GM12878 (cell line): ENCODE measurements at regions not wholly inside any gene's neighbourhood (a gene's known extent, or its start where the extent isn't known, plus 50 kb on each side); places are given as distances from the start of the nearest gene placed in this dataset.

Experiments
- ATAC-seq: fragments of 200-7000 bp; cut with Tn5 transposase; 3 replicates; pipeline ENCODE4 v1.9.1; 2020; ENCODE audit warnings: mild to moderate bottlenecking, moderate library complexity
- BruUV-seq: library from RNA; stranded (reverse); fragments of 400-500 nt; replicated peaks from 2 replicates; lab custom pipeline; 2021; lab: Mats Ljungman, UMichigan
- CTCF ChIA-PET: fragments of 300-600 bp; sonication (Branson Sonifier 250); formaldehyde crosslinking; extraction: SDS; loops from one replicate; lab custom pipeline; 2021; ENCODE audit warnings: inconsistent platforms; lab: Yijun Ruan, JAX
- POLR2A ChIA-PET: fragments of 350-600 bp; formaldehyde crosslinking; extraction: SDS; loops from one replicate; lab custom pipeline; 2021; ENCODE audit warnings: inconsistent platforms; lab: Charles Lee
- RAD21 ChIA-PET: fragments of 300-600 bp; sonication (Branson Sonifier 250); formaldehyde crosslinking; loops from one replicate; lab custom pipeline; 2023; ENCODE audit warnings: antibody characterized with exemption; ENCODE audit not compliant: unreplicated experiment; lab: Charles Lee
- SMC1A ChIA-PET: fragments of 300-600 bp; sonication (Branson Sonifier 250); formaldehyde crosslinking; loops from one replicate; lab custom pipeline; 2023; ENCODE audit not compliant: unreplicated experiment, uncharacterized antibody; lab: Charles Lee
- DNase-seq: peaks from one replicate; pipeline ENCODE4 v3.0.0-alpha.2; 2011; ENCODE audit warnings: low read depth, low spot score
- FAIRE-seq: peaks from 3 replicates; lab custom pipeline; 2011; peaks lifted over from hg19 to GRCh38; lab: Jason Lieb, UNC
- H2AFZ ChIP-seq: 2 replicates; pipeline ENCODE4 v1.6.0; 2011; ENCODE audit warnings: low read depth, low read length, control low read depth; ENCODE audit not compliant: control insufficient read depth
- H3K27ac ChIP-seq: 2 replicates; pipeline ENCODE4 v1.5.1; 2011; ENCODE audit warnings: control low read depth; ENCODE audit not compliant: control insufficient read depth, insufficient read depth
- H3K27me3 ChIP-seq, 2 experiments: replicated peaks in 1 of 2; 2 replicates each; pipeline versions ENCODE4 v1.6.0 to v1.6.1; 2011; ENCODE audit warnings: low read length in 1 of 2; ENCODE audit not compliant: control insufficient read depth in 2 of 2, insufficient read depth in 2 of 2
- H3K36me3 ChIP-seq, 2 experiments: 2 replicates each; pipeline ENCODE4 v1.5.1; 2011; ENCODE audit warnings: low read length in 1 of 2; ENCODE audit not compliant: control insufficient read depth in 2 of 2, insufficient read depth in 2 of 2
- H3K4me1 ChIP-seq: 2 replicates; pipeline ENCODE4 v1.6.1; 2011; ENCODE audit warnings: mild to moderate bottlenecking, low read length, moderate library complexity, mixed read lengths; ENCODE audit not compliant: control insufficient read depth, insufficient read depth
- H3K4me2 ChIP-seq: 2 replicates; pipeline ENCODE4 v1.6.0; 2011; ENCODE audit warnings: control low read depth; ENCODE audit not compliant: control insufficient read depth, insufficient read depth
- H3K4me3 ChIP-seq: fragments of 200-600 bp; sonication (generic); 2 replicates; pipeline ENCODE4 v1.5.1; 2016
- H3K79me2 ChIP-seq: 2 replicates; pipeline ENCODE4 v1.6.0; 2011; ENCODE audit warnings: low read length; ENCODE audit not compliant: control insufficient read depth, insufficient read depth
- H3K9ac ChIP-seq: 2 replicates; pipeline ENCODE4 v1.8.0; 2011; ENCODE audit warnings: low read length, control low read depth, mixed read lengths; ENCODE audit not compliant: control insufficient read depth, insufficient read depth
- H3K9me3 ChIP-seq: replicated peaks from 3 replicates; pipeline ENCODE4 v1.5.1; 2011; ENCODE audit warnings: mild to moderate bottlenecking, low read length; ENCODE audit not compliant: control insufficient read depth, insufficient read depth
- H4K20me1 ChIP-seq: 2 replicates; pipeline ENCODE4 v1.6.0; 2011; ENCODE audit not compliant: control insufficient read depth, insufficient read depth
- BMI1 ChIP-seq: fragments of 450-650 bp; IDR thresholded peaks from 2 replicates; pipeline ENCODE4 v1.6.1; 2016; ENCODE audit warnings: mild to moderate bottlenecking, moderate library complexity, borderline replicate concordance
- MYC ChIP-seq: IDR thresholded peaks from 2 replicates; pipeline ENCODE4 v1.6.1; 2011; ENCODE audit warnings: mild to moderate bottlenecking, low read length, moderate library complexity, inconsistent platforms; ENCODE audit not compliant: insufficient read depth, insufficient replicate concordance, insufficient read length, severe bottlenecking
- POLR2AphosphoS5 ChIP-seq: IDR thresholded peaks from 2 replicates; pipeline ENCODE4 v1.6.1; 2011; ENCODE audit warnings: mild to moderate bottlenecking, low read length, inconsistent platforms
- PRDM15 ChIP-seq: fragments of 450-650 bp; formaldehyde crosslinking; IDR thresholded peaks from 2 replicates; pipeline ENCODE4 v1.4.0; 2020; ENCODE audit warnings: mild to moderate bottlenecking, moderate library complexity
- RCOR1 ChIP-seq: conservative IDR thresholded peaks from 2 replicates; pipeline ENCODE4 v1.6.1; 2012; ENCODE audit warnings: low read depth, low read length, improper control_type of control experiment
- RUNX3 ChIP-seq: IDR thresholded peaks from 2 replicates; pipeline ENCODE4 v1.6.1; 2012; ENCODE audit warnings: low read length, inconsistent platforms
- SUPT20H ChIP-seq: IDR thresholded peaks from 2 replicates; pipeline ENCODE4 v1.6.1; 2011; ENCODE audit warnings: low read depth, mild to moderate bottlenecking, low read length, moderate library complexity, borderline replicate concordance; ENCODE audit not compliant: control insufficient read depth
- ZBTB40 ChIP-seq: fragments of 450-650 bp; IDR thresholded peaks from 2 replicates; pipeline ENCODE4 v1.6.1; 2016; ENCODE audit warnings: mild to moderate bottlenecking, moderate library complexity, borderline replicate concordance
- WGBS: methylation state at CpG from one replicate; pipeline ENCODE4 v1.1.6; 2016; ENCODE audit warnings: low lambda C conversion rate; ENCODE audit not compliant: insufficient replicate concordance, insufficient coverage; ENCODE audit errors: missing lambda C conversion rate; 5-methylcytosine and 5-hydroxymethylcytosine counted together
- in situ Hi-C: fragments of 300-500 bp; cut with MboI; formaldehyde crosslinking; loops from 9 replicates; pipeline ENCODE4 v1.14.3; 2018; ENCODE audit warnings: mixed read lengths
- intact Hi-C: fragments of 100-400 bp; cut with micrococcal nuclease; formaldehyde crosslinking; loops from one replicate; pipeline ENCODE4 v1.14.2; 2022; ENCODE audit not compliant: unreplicated experiment
- TF ChIP-seq, protein P1 (sequence below): fragments of 450-650 bp; IDR thresholded peaks from 2 replicates; pipeline ENCODE4 v1.6.1; 2017; ENCODE audit warnings: mild to moderate bottlenecking, low read depth, inconsistent platforms; ENCODE audit not compliant: poor library complexity, severe bottlenecking
- TF ChIP-seq, protein P2 (sequence below): IDR thresholded peaks from 2 replicates; pipeline ENCODE4 v1.6.1; 2011; ENCODE audit warnings: borderline replicate concordance, low read depth, mild to moderate bottlenecking, moderate library complexity, mixed read lengths, low read length; ENCODE audit not compliant: insufficient read depth; ENCODE audit errors: extremely low read length

- no peaks in the 10 kb centered on the region for H3K79me2 ChIP-seq
- BruUV-seq: no TSS peak
- CTCF ChIA-PET: interaction anchor here (0.8 to 4.1 kb wide), 19 partner anchors 10 to 1451 kb away, joined by 3 to 44 read pairs (median 5); no protein-coding TSS in a partner anchor
- intact Hi-C loops (no loop called here), in situ Hi-C loops (loop anchor here (25.0 kb wide), 1 partner anchor 437 kb away; the partner anchor contains the start of genes BRIX1 and RAD1)
- H3K4me3 ChIP-seq: no peak overlapping the region
- ATAC-seq (no peak), FAIRE-seq (no peak), DNase-seq (no peak)
- 50% methylated on average over 13 of the region's 13 CpGs for WGBS
- H3K4me2 ChIP-seq: no peak overlapping the region
- H3K9me3 ChIP-seq: no peaks in the 10 kb centered on the region
- RAD21 ChIA-PET: interaction anchor here (0.9 to 2.1 kb wide), 3 partner anchors 9 to 423 kb away, joined by 3 to 9 read pairs (median 8); no protein-coding TSS in a partner anchor
- no peak overlapping the region for H3K27ac ChIP-seq
- no peak overlapping the region for H3K9ac ChIP-seq
- H4K20me1 ChIP-seq: no peaks in the 10 kb centered on the region
- no peaks in the 10 kb centered on the region for H3K4me1 ChIP-seq
- H3K36me3 ChIP-seq: no peaks in the 10 kb centered on the region
- SMC1A ChIA-PET: interaction anchor here (0.7 to 3.4 kb wide), 8 partner anchors 10 to 442 kb away, joined by 3 to 18 read pairs (median 4); no protein-coding TSS in a partner anchor
- H3K27me3 ChIP-seq: peaks cover 0 to 2% of the 10 kb centered on the region in 2 experiments; a peak in 2 of 4 replicates
- H2AFZ ChIP-seq: no peak overlapping the region
- POLR2A ChIA-PET: interaction anchor here (0.6 kb wide), 1 partner anchor 65 kb away, joined by 6 read pairs; no protein-coding TSS in a partner anchor
- TF ChIP-seq ZBTB40 (no peak), RUNX3 (no peak), BMI1 (no peak), SUPT20H (no peak), MYC (no peak), PRDM15 (no peak), RCOR1 (no peak), POLR2AphosphoS5 (no peak)
- TF ChIP-seq, protein P1, sequence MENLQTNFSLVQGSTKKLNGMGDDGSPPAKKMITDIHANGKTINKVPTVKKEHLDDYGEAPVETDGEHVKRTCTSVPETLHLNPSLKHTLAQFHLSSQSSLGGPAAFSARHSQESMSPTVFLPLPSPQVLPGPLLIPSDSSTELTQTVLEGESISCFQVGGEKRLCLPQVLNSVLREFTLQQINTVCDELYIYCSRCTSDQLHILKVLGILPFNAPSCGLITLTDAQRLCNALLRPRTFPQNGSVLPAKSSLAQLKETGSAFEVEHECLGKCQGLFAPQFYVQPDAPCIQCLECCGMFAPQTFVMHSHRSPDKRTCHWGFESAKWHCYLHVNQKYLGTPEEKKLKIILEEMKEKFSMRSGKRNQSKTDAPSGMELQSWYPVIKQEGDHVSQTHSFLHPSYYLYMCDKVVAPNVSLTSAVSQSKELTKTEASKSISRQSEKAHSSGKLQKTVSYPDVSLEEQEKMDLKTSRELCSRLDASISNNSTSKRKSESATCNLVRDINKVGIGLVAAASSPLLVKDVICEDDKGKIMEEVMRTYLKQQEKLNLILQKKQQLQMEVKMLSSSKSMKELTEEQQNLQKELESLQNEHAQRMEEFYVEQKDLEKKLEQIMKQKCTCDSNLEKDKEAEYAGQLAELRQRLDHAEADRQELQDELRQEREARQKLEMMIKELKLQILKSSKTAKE: no peak
- TF ChIP-seq, protein P2, sequence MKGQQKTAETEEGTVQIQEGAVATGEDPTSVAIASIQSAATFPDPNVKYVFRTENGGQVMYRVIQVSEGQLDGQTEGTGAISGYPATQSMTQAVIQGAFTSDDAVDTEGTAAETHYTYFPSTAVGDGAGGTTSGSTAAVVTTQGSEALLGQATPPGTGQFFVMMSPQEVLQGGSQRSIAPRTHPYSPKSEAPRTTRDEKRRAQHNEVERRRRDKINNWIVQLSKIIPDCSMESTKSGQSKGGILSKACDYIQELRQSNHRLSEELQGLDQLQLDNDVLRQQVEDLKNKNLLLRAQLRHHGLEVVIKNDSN: no peak
Measured at GRCh38 chr5:34475249-34475966, 180.7 kb upstream of the RAI14 start.
